Kidney epithelial cell (primary cell): ENCODE measurements at regions not wholly inside any gene's neighbourhood (a gene's known extent, or its start where the extent isn't known, plus 50 kb on each side); places are given as distances from the start of the nearest gene placed in this dataset.

ENCODE experiments used
- DNase-seq: peaks from one replicate; pipeline ENCODE4 v3.0.0-alpha.2; 2010; ENCODE audit warnings: low read depth
- H3K27me3 ChIP-seq: 2 replicates; pipeline ENCODE4 v1.6.0; 2011; ENCODE audit warnings: low read length; ENCODE audit not compliant: control insufficient read depth, insufficient read depth
- H3K36me3 ChIP-seq: 2 replicates; pipeline ENCODE4 v1.5.1; 2011; ENCODE audit warnings: low read length; ENCODE audit not compliant: control insufficient read depth, insufficient read depth
- H3K4me3 ChIP-seq: 2 replicates; pipeline ENCODE4 v1.5.1; 2011; ENCODE audit warnings: low read depth, mild to moderate bottlenecking, control low read depth, low read length
- TF ChIP-seq, protein P1 (sequence below): IDR thresholded peaks from 2 replicates; pipeline ENCODE4 v1.5.1; 2011; ENCODE audit warnings: mild to moderate bottlenecking, moderate library complexity, low read length, control low read depth, inconsistent platforms; ENCODE audit not compliant: insufficient read depth, poor library complexity, severe bottlenecking

DNA sequence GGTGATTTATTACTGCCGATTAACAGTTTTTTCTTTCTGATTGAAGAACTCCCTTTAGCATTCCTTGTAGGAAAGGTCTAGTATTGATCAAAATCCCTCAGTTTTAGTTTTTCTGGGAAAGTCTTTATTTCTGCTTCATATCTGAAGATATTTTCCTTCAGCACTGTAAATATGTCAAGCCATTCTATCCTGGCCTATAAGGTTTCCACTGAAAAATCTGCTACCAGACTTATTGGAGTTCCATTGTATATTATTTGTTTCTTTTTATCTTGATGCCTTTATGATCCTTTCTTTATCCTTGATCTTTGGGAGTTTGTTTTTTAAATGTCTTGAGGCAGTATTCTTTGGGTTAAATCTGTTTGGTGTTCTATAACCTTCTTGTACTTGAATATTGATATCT is 55.0 kb upstream of the TMTC1 start:
- DNase-seq, result no peak
- Histone ChIP-seq H3K27me3 (no peaks in the 10 kb centered on the region), H3K36me3 (no peaks in the 10 kb centered on the region), H3K4me3 (no peak overlapping the region)
- TF ChIP-seq, protein P1, sequence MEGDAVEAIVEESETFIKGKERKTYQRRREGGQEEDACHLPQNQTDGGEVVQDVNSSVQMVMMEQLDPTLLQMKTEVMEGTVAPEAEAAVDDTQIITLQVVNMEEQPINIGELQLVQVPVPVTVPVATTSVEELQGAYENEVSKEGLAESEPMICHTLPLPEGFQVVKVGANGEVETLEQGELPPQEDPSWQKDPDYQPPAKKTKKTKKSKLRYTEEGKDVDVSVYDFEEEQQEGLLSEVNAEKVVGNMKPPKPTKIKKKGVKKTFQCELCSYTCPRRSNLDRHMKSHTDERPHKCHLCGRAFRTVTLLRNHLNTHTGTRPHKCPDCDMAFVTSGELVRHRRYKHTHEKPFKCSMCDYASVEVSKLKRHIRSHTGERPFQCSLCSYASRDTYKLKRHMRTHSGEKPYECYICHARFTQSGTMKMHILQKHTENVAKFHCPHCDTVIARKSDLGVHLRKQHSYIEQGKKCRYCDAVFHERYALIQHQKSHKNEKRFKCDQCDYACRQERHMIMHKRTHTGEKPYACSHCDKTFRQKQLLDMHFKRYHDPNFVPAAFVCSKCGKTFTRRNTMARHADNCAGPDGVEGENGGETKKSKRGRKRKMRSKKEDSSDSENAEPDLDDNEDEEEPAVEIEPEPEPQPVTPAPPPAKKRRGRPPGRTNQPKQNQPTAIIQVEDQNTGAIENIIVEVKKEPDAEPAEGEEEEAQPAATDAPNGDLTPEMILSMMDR, result no peak
